ENCODE measurements at regions not wholly inside any gene's neighbourhood (a gene's known extent, or its start where the extent isn't known, plus 50 kb on each side); places are given as distances from the start of the nearest gene placed in this dataset.

DNA sequence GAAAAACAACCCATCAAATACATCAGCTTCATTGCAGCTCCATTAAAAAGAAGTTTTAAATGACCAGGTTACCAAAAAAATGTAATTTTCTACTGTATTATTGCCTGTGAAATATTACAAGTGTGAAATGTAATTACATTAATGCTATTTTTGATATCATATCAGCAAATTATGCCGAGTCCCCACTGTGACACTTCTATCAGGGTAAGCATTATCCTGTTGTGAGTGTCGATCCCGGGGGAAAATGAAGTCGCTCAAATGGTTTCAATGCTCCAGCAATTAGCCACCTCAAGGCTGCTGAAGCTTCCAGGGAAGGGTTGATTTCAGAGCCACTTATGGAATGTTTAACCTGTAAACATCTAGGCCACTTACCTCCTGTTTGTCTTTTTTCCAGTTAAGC lies 70.4 kb downstream of the RCN1 start:
- Histone ChIP-seq H3K36me3 (ENCODE audit: control insufficient read depth in 1 of 2, insufficient read depth in 2 of 2, low read length in 1 of 2) (no peaks in the 10 kb centered on the region), H3K9me3 (ENCODE audit: control insufficient read depth, low read length) (peaks cover 4% of the 10 kb centered on the region), H3K4me1 (ENCODE audit: control insufficient read depth in 1 of 2, insufficient read depth in 2 of 2, low read length in 2 of 2) (no peaks in the 10 kb centered on the region), H3K27me3 (ENCODE audit: control insufficient read depth in 1 of 2, insufficient read depth in 2 of 2, low read length in 1 of 2) (no peaks in the 10 kb centered on the region), H3K27ac (ENCODE audit: low read depth in 1 of 2, low read length in 2 of 2) (no peak overlapping the region), H3K4me3 (ENCODE audit: low read length in 2 of 2) (no peak overlapping the region)
- DNase-seq (no peak), ATAC-seq (ENCODE audit: low FRiP score) (no peak)
- 74 to 76% methylated on average over 4 of the region's 4 CpGs for WGBS, 2 donors
- intact Hi-C loops (cut with DNase I): no loop called here

DNA sequence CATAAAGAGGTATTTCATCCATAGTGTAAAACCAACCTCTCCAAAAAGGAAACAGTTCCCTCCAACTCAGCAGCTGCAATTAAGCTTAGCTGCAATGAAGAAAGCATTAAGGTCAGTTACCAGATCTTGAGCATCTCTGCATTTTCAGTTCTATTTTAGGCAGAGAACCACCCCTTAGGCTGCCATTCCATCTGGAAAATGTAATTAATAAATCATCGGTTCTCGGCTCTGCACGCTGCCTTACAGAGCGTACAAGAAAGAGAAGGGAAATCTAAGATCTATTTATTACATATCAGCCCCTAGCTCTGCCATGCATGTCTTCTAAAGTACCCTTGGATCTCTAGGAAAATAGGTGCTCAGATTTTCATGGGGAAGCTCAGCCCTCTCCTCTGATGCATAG lies 71.5 kb downstream of the RCN1 start:
- no peaks in the 10 kb centered on the region for H3K27me3 ChIP-seq (ENCODE audit: control insufficient read depth in 1 of 2, insufficient read depth in 2 of 2, low read length in 1 of 2)
- intact Hi-C loops (cut with DNase I): no loop called here
- no peak overlapping the region for H3K4me3 ChIP-seq (ENCODE audit: low read length in 2 of 2)
- H3K4me1 ChIP-seq (ENCODE audit: control insufficient read depth in 1 of 2, insufficient read depth in 2 of 2, low read length in 2 of 2): no peaks in the 10 kb centered on the region
- DNase-seq: no peak
- no peak overlapping the region for H3K27ac ChIP-seq (ENCODE audit: low read depth in 1 of 2, low read length in 2 of 2)
- WGBS, 2 donors: 10 to 24% methylated on average over 4 of the region's 4 CpGs
- ATAC-seq (ENCODE audit: low FRiP score): no peak
- no peaks in the 10 kb centered on the region for H3K36me3 ChIP-seq (ENCODE audit: control insufficient read depth in 1 of 2, insufficient read depth in 2 of 2, low read length in 1 of 2)
- peaks cover 3% of the 10 kb centered on the region for H3K9me3 ChIP-seq (ENCODE audit: control insufficient read depth, low read length)

DNA sequence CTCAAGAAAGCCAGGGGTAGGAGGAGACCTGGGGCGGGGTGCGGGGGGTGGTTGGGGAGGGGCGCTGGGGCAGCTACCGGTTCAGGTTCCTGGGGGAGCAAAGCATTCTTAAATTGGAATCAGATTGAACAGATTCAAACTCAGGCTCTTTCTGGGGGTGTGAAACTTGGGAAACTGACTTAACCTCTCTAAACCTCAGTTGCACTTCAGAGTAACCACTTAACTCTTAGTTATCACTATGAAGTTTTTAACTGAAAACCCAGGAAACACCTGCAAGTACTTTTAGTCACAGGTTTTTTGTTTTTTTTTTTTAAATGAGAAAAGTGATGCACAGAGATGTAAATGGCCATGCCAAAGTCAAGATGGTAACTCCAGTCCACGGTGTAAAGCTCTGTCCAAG lies 72.0 kb downstream of the RCN1 start:
- Histone ChIP-seq H3K36me3 (ENCODE audit: control insufficient read depth in 1 of 2, insufficient read depth in 2 of 2, low read length in 1 of 2) (no peaks in the 10 kb centered on the region), H3K4me1 (ENCODE audit: control insufficient read depth in 1 of 2, insufficient read depth in 2 of 2, low read length in 2 of 2) (no peaks in the 10 kb centered on the region), H3K27me3 (ENCODE audit: control insufficient read depth in 1 of 2, insufficient read depth in 2 of 2, low read length in 1 of 2) (no peaks in the 10 kb centered on the region), H3K27ac (ENCODE audit: low read depth in 1 of 2, low read length in 2 of 2) (no peak overlapping the region), H3K4me3 (ENCODE audit: low read length in 2 of 2) (no peak overlapping the region), H3K9me3 (ENCODE audit: control insufficient read depth, low read length) (peaks cover 3% of the 10 kb centered on the region)
- intact Hi-C loops (cut with DNase I): no loop called here
- ATAC-seq (ENCODE audit: low FRiP score) (no peak), DNase-seq (no peak)
- 80 to 82% methylated on average over 5 of the region's 5 CpGs for WGBS, 2 donors

DNA sequence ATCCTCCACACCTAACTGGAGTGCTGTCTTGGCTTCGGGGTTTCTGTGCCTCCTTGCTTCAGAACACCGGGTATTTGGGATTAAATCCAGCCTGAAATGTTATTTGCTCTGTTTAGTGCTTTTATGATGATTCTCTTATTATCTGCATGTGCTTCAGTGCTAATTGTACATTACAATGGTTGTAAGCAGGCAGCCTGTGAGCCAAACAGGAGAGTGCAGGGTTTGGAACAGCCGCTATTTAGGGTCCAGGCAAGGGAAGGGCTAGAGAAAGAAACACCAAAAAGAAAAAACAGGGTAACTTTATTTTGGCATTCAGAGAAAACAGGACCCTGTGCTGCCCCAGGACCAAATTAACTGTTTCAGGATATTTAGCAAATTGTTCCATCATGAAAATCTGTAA lies 72.7 kb downstream of the RCN1 start:
- Histone ChIP-seq H3K4me3 (ENCODE audit: low read length in 2 of 2) (no peak overlapping the region), H3K27me3 (ENCODE audit: control insufficient read depth in 1 of 2, insufficient read depth in 2 of 2, low read length in 1 of 2) (no peaks in the 10 kb centered on the region), H3K9me3 (ENCODE audit: control insufficient read depth, low read length) (peaks cover 1% of the 10 kb centered on the region), H3K4me1 (ENCODE audit: control insufficient read depth in 1 of 2, insufficient read depth in 2 of 2, low read length in 2 of 2) (no peaks in the 10 kb centered on the region), H3K36me3 (ENCODE audit: control insufficient read depth in 1 of 2, insufficient read depth in 2 of 2, low read length in 1 of 2) (no peaks in the 10 kb centered on the region), H3K27ac (ENCODE audit: low read depth in 1 of 2, low read length in 2 of 2) (no peak overlapping the region)
- intact Hi-C loops (cut with DNase I): no loop called here
- 75 to 78% methylated on average over 3 of the region's 3 CpGs for WGBS, 2 donors
- no peak for DNase-seq
- no peak for ATAC-seq (ENCODE audit: low FRiP score)

DNA sequence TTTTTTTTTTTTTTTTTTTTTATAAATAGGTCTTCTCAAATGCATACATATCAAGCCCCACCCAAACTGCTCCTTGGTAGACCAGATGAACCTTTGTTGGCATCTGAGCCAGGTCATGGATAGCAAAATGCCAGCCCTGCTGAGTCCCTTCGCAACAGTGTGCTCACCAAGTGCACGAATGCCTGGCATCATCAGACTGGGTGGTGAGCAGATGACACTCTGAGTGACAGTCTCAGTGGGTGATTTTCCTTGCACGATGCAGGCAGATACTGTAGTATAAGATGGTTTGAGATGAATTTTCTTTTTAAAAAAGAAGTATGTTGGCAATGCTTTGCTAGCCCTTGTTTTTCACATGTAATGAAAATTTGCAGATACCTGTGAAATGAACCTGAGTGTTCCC lies 74.0 kb downstream of the RCN1 start:
- H3K4me3 ChIP-seq (ENCODE audit: low read length in 2 of 2): no peak overlapping the region
- 91% methylated on average over 3 of the region's 3 CpGs for WGBS, 2 donors
- ATAC-seq (ENCODE audit: low FRiP score) (no peak), DNase-seq (no peak)
- peaks cover 0 to 2% of the 10 kb centered on the region in 2 donors for H3K27me3 ChIP-seq (ENCODE audit: control insufficient read depth in 1 of 2, insufficient read depth in 2 of 2, low read length in 1 of 2)
- H3K36me3 ChIP-seq (ENCODE audit: control insufficient read depth in 1 of 2, insufficient read depth in 2 of 2, low read length in 1 of 2): no peaks in the 10 kb centered on the region
- H3K27ac ChIP-seq (ENCODE audit: low read depth in 1 of 2, low read length in 2 of 2): no peak overlapping the region
- H3K4me1 ChIP-seq (ENCODE audit: control insufficient read depth in 1 of 2, insufficient read depth in 2 of 2, low read length in 2 of 2): no peaks in the 10 kb centered on the region
- no peaks in the 10 kb centered on the region for H3K9me3 ChIP-seq (ENCODE audit: control insufficient read depth, low read length)
- intact Hi-C loops (cut with DNase I): no loop called here

DNA sequence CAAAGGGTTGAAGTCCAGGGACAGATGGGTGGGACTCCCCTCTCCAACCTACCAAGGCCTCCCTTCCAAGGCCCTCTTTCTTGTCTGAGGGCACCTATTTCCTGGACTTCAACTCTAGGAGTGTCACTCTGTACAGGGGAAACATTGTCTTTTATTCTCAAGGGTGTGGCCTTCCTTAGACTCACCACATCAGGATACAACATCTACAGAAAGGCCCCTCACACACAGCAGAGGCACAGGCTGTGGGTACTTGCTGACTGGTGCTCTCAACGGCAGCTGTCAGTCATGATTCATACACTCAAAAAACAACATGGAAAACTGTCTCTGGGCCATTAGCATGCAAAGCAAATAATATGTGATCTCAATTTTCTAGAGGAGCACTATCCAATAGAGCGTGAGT lies 78.0 kb downstream of the RCN1 start:
- H3K27me3 ChIP-seq (ENCODE audit: control insufficient read depth in 1 of 2, insufficient read depth in 2 of 2, low read length in 1 of 2): peaks cover 0 to 2% of the 10 kb centered on the region in 2 donors
- no peak overlapping the region for H3K27ac ChIP-seq (ENCODE audit: low read depth in 1 of 2, low read length in 2 of 2)
- no peaks in the 10 kb centered on the region for H3K36me3 ChIP-seq (ENCODE audit: control insufficient read depth in 1 of 2, insufficient read depth in 2 of 2, low read length in 1 of 2)
- H3K9me3 ChIP-seq (ENCODE audit: control insufficient read depth, low read length): no peaks in the 10 kb centered on the region
- no peaks in the 10 kb centered on the region for H3K4me1 ChIP-seq (ENCODE audit: control insufficient read depth in 1 of 2, insufficient read depth in 2 of 2, low read length in 2 of 2)
- intact Hi-C loops (cut with DNase I): no loop called here
- 83 to 86% methylated on average over 2 of the region's 2 CpGs for WGBS, 2 donors
- H3K4me3 ChIP-seq (ENCODE audit: low read length in 2 of 2): no peak overlapping the region
- ATAC-seq (ENCODE audit: low FRiP score) (no peak), DNase-seq (no peak)

DNA sequence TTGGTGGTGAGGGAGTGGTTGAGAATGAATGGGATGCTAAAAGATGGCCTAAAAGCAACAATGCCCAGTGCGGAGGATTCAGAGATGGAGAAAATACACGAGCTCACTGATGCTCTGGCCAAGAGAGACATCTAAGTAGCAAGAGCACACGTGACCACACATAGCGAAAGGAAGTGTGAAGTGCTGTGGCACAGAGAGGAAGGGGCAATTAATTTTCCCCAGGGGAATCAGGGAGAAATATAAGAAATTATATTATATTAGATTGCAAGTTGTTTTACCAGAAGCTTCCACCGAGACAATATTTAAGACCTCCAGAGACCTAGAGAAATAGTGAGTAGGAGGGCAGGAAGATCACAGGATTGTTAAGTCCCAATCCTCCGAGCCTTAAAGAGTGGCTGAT lies 80.6 kb downstream of the RCN1 start:
- ATAC-seq (ENCODE audit: low FRiP score): no peak
- no peaks in the 10 kb centered on the region for H3K36me3 ChIP-seq (ENCODE audit: control insufficient read depth in 1 of 2, insufficient read depth in 2 of 2, low read length in 1 of 2)
- H3K27ac ChIP-seq (ENCODE audit: low read depth in 1 of 2, low read length in 2 of 2): no peak overlapping the region
- no peaks in the 10 kb centered on the region for H3K4me1 ChIP-seq (ENCODE audit: control insufficient read depth in 1 of 2, insufficient read depth in 2 of 2, low read length in 2 of 2)
- no peak for DNase-seq
- no peak overlapping the region for H3K4me3 ChIP-seq (ENCODE audit: low read length in 2 of 2)
- H3K27me3 ChIP-seq (ENCODE audit: control insufficient read depth in 1 of 2, insufficient read depth in 2 of 2, low read length in 1 of 2): peaks cover 0 to 2% of the 10 kb centered on the region in 2 donors
- intact Hi-C loops (cut with DNase I): no loop called here
- no peaks in the 10 kb centered on the region for H3K9me3 ChIP-seq (ENCODE audit: control insufficient read depth, low read length)
- 79 to 81% methylated on average over 6 of the region's 6 CpGs for whole genome bisulfite sequencing, 2 donors

DNA sequence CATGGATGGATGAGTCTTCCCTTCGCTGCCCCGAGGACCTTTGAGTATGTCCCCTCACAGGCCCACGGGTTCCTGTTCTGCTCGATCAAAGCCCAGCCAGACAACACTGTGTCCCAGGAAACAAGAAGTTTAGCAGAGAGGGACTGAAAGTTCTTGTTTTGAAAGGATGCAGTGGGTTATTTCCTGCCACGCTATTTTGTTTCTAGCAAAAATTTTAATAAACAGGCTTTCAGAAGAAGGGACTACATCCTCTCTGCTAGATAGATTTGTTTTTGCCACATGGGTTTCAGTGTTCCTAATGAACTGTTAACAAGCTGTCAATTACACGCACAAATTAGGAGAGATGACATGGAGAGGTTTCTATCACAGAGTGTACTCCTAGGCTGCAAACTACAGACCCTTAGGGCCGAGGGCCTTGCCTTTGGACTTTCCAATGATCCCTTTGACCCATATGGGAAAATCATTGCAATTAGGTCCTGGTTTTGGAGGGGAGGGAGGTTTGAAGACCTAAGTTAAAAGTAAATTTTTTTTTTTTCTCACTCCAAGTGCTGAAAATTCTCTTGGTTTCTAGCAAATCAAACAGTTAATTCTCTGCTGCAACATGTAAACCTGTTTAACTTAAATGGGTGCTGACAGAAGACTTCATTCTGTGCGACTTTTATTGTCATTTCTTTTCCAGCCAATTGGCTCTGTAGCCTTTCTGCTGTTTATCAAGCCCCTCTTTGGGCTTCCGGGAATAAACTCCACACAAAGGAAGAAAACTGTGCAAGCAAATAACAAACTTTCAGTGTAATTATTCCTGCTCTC lies 81.4 kb downstream of the RCN1 start:
- no peak for ATAC-seq (ENCODE audit: low FRiP score)
- 52 to 59% methylated on average over 9 of the region's 9 CpGs for WGBS, 2 donors
- no peaks in the 10 kb centered on the region for H3K4me1 ChIP-seq (ENCODE audit: control insufficient read depth in 1 of 2, insufficient read depth in 2 of 2, low read length in 2 of 2)
- no peaks in the 10 kb centered on the region for H3K9me3 ChIP-seq (ENCODE audit: control insufficient read depth, low read length)
- no peaks in the 10 kb centered on the region for H3K36me3 ChIP-seq (ENCODE audit: control insufficient read depth in 1 of 2, insufficient read depth in 2 of 2, low read length in 1 of 2)
- H3K27me3 ChIP-seq (ENCODE audit: control insufficient read depth in 1 of 2, insufficient read depth in 2 of 2, low read length in 1 of 2): peaks cover 0 to 2% of the 10 kb centered on the region in 2 donors
- no peak overlapping the region for H3K27ac ChIP-seq (ENCODE audit: low read depth in 1 of 2, low read length in 2 of 2)
- no peak overlapping the region for H3K4me3 ChIP-seq (ENCODE audit: low read length in 2 of 2)
- intact Hi-C loops (cut with DNase I): no loop called here
- no peak for DNase-seq
